HG02973 (cell line): ENCODE measurements at regions not wholly inside any gene's neighbourhood (a gene's known extent, or its start where the extent isn't known, plus 50 kb on each side); places are given as distances from the start of the nearest gene placed in this dataset.

Source experiments
- ATAC-seq: cut with Tn5 transposase; IDR thresholded peaks from one replicate; pipeline ENCODE4 v1.9.1; 2021; ENCODE audit warnings: moderate library complexity; ENCODE audit not compliant: unreplicated experiment

- ATAC-seq: peak; percentile 94
Observed at GRCh38 chr13:97109841-97110492, 112.2 kb upstream of the MBNL2 start.

DNA sequence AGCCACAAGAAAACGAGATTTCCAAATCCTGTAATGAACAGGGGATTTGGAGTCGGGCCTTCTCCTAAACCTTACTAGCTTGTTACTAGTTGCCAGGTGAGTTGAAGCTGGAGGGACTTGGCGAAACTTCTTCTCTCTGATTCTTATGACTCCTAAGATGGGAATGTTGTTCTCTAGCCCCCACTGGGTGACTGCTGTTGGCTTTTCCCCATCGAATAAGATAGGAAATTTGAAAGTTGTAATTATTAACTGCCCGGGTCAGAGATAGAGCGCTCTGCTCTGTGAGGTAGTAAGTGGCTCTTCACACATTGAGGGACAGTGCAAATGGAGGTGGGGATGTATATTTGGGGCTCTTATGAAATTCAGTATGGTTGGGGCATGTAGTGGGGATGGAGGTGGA, 111.2 kb upstream of the MBNL2 start:
- ATAC-seq: no peak

DNA sequence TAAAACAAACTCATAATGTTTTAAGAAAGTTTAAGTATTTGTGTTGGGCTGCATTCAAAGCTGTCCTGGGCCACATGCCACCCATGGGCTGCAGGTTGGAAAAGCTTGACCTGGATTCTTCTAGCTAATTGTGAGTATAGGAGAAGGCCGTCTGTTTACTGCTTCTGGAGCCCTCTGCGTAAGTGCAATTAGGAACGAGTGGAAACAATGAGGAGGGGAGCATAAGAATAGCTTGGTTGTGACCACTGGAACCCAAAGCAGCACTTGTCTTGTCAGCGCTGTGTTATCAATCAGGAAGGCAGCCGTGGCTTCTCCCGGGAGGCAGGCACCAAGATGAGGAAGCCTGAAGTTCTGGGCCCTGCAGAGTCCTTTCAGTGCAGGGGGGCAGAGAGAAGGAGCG, 110.4 kb upstream of the MBNL2 start:
- no peak for ATAC-seq

DNA sequence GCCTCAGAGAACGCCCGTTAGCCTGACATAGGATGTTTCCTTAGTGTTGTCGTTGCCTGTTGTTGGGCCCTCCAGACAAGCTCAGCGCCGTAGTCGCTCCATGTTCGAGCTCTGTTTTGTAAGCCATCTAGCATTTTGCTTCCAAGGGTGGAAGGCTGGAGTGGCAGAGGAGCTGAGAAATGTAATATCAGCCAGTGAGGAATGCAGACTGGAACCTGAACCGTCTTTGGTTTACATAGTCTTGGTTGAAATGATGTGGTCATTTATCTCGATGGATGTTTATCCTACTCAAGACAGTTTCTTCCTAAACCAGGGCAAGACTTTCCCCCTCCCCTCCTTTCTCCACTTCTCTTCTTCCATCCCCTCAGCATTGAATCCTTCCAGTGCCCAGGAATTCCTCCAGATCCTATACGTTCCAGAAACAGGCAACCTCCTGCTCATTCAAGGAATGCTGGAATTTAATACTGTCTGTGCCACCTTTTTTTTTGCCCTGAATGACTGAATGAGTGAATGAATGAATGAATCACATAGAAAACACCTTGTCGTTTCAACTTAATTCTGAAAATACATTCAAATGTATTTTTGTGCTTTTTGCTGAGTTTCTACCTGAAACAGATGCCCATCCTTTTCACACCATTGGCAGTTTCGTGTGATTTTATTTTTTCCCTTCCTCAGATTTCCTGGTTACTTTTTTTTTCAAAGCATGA, 109.5 kb upstream of the MBNL2 start:
- ATAC-seq: no peak

DNA sequence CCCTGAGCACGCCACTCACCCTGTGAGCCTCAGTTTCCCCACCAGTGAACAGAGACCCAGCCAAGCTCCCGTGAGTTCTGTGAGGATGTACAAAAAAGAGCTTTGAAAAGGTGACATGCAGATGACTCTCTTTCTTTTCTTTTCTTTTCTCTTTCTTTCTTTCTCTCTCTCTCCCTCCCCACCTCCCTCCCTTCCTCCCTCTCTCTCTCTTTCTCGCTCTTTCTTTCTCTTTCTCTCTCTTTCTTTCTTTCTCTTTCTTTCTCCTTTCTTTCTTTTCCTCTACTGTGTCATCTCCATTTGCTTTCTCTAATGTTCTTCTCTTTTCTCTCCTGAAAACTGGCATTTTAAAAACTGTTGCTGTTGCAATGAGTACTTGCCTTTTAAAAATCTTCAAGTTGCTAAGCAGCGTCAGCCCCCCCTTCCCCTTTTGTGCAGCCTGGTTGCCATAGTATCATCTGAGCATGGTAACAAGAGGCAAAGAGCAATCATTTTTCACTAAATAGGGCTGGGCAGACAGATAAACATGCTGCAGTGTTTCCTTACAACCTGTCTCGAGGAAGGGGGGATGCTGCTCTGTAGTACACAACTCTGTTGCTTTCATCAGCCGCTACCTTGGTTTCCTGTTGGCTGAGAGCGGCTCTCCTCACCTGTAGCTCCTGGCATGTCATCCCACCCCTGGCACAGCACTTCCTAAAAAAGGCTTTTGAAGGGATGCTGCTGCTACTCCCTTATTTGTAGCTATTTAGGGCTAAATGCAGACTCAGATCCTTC, 108.7 kb upstream of the MBNL2 start:
- no peak for ATAC-seq

DNA sequence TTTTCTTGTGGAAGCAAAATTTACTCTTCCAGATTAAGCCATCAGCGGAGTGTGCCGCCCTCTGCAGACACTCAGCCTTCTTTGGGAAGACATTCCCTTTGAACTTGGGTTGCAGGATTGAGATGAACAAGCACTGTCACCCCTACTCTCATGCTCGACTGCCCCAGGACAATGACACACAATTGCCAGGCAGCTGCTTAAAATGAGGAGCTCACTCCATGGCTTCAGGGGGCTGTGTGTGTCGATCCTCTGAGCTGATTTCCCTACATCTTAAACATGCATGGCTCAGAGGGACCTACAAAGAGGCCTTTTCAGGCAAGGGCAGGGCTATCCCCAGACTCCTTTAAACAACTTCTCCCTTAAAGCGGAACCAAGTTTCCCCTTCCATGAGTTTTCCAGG, 107.5 kb upstream of the MBNL2 start:
- no peak for ATAC-seq

DNA sequence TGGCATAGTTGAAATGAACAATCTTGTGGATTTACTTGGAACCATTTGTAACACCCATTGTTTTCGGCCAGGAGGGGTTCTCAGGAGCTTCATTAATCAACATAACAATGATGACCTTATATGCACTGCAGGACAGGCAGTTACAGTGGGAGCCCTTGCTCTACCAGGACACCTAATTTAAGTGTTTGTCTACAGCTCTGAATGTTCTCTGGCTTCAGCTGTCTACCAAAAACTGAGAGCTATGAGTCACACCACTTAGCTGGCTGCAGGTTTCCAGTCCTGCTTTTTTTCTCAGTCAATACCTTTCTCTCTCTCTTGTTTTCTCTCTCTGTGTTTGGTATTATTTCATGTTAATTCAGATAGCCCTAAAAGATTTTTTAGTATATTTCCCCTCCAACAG, 105.4 kb upstream of the MBNL2 start:
- peak; percentile 70 for ATAC-seq

DNA sequence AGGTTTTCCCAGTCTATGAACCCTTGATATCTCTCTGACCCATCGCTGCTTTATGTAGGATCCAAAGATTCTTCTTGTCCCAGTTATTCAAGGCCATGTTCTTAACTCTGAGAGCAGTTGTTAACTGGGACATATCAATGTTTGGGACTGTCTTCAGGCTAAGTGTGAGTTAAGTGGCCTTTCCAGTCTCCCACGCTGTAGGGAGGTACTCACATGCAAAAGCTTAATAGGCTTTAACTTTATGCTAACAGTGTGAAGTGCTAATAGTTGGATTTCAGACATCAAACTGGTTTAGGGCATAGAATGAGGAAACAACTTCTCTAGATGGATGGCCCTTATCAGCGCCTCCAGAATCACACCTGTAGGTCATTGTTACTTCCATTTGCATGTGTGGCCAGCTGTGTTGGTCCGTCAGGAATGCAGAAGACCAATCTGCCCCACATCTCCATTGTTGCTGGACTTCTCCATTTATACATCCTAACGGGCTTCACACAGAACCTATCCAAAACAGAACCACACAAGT, 104.7 kb upstream of the MBNL2 start:
- no peak for ATAC-seq

DNA sequence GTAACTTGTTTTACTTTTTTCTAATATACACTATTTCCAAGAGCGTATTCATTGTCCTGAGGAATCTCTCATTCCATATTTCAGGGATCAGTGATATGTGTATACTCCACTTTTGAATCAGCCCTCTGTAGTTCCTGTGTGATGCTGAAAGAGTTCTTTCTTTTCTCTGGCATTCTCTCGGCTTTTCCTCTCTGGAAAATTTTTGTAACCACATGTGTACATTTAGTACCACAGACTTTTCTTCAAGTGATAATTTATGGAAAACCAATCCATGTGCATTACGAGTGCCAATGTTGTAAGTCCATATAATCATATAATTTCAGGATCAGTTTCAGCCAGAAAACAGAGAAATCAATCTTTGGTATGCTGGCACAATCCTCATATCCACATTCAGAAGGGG, 102.2 kb upstream of the MBNL2 start:
- no peak for ATAC-seq

DNA sequence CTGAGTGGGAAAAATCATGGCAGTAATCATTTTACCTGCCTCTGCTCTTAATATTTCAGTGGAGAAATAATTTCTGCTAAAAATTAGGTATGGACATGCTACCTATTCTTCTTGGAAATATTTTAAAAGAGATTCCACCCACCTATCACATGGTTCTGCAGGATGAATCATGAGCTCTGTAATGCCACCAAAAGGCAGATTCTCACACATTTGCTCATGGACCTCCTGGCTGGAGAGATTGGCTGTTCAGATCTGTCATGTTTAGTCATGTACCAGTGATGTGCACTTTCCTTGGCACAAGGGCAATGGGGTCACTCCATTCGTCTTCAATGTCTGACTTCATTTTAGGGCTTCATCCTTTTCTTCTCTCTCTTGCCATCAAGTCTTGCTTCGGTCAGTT, 101.8 kb upstream of the MBNL2 start:
- no peak for ATAC-seq

DNA sequence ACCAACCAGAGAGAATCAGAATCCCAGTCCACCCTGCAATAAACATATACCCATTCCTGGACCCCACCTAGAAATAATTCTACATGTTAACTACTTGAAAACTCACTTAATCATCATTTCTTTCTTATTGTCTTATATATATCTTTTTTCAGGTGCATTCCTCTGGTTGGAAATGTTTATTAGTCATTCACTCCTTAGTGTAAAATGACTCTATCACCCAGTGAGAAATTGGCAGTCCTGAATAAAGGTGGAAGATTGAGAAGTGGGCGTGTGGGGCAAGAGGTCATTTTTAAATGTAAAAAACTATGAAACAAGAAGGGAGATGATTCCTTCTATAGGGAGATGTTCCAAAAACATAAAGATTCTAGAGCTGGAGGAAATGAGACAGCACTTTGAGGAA, 101.2 kb upstream of the MBNL2 start:
- no peak for ATAC-seq

- no peak for ATAC-seq
Observed at GRCh38 chr13:97121894-97122293, 100.2 kb upstream of the MBNL2 start.

- no peak for ATAC-seq
Observed at GRCh38 chr13:97122381-97122996, 99.6 kb upstream of the MBNL2 start.

DNA sequence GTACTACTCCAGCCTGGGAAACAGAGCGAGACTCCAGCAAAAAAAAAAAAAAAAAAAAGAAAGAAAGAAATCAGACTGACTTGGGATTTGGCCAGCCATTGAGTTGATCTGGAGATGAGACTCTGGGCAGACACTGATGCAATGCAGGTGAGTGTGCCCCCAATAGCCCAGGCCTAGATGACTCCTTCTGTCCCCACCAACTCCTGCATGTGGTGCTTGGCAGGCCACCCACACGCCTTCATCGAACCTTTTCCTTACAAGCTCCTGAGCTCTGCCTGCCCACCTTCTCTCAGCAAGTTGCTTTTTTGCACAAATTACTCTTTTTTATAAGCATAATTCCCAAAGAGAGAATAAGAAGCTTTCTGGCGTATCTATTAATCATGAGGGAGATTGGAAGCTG, 97.9 kb upstream of the MBNL2 start:
- ATAC-seq: no peak

- ATAC-seq: no peak
Observed at GRCh38 chr13:97124915-97125809, 97.0 kb upstream of the MBNL2 start.

- peak; percentile 94 for ATAC-seq
Observed at GRCh38 chr13:97125810-97126738, 96.1 kb upstream of the MBNL2 start.

GRCh38 chr13:97127842-97128241, 94.3 kb upstream of the MBNL2 start:
- no peak for ATAC-seq

- no peak for ATAC-seq
Observed at GRCh38 chr13:97130190-97130589, 91.9 kb upstream of the MBNL2 start.

GRCh38 chr13:97131447-97131846, 90.7 kb upstream of the MBNL2 start:
- ATAC-seq: no peak
